ENCODE measurements at regions not wholly inside any gene's neighbourhood (a gene's known extent, or its start where the extent isn't known, plus 50 kb on each side); places are given as distances from the start of the nearest gene placed in this dataset.

DNA sequence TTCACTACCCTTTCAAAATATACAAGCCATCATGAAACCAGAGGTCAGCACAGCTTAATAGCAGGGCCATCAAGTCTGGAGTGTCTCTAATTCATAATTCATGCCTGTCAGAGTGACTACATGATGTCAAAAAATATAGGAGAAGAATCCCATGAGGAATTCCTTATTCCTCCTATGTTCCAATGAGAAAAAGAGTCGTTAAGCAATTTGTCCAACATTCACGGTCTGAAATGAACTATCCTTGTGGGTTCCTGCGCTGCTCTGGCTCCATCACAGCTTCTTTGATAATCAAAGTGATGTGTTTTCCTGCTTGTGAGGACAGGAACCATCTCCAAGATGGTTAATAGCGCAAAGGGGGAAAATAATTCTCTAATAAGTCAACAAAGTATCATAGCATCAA, 560.4 kb upstream of the KLHL29 start:
- H3K9me3 ChIP-seq (ENCODE audit: control insufficient read depth, low read length) = no peaks in the 10 kb centered on the region
- H3K27ac ChIP-seq = no peak overlapping the region
- no peaks in the 10 kb centered on the region for H3K36me3 ChIP-seq (ENCODE audit: control insufficient read depth, insufficient read depth, low read length)
- H2AFZ ChIP-seq = no peak overlapping the region
- H3K79me2 ChIP-seq = no peaks in the 10 kb centered on the region
- H3K27me3 ChIP-seq (ENCODE audit: control insufficient read depth, insufficient read depth, low read length) = no peaks in the 10 kb centered on the region
- H3K4me2 ChIP-seq (ENCODE audit: low read length) = no peak overlapping the region
- no peak overlapping the region for H3K9ac ChIP-seq
- H3K4me1 ChIP-seq = no peaks in the 10 kb centered on the region
- no peak overlapping the region for H3K4me3 ChIP-seq (ENCODE audit: low read depth, low read length)
- TF ChIP-seq CTCF (IDR thresholded peaks at IDR 0.05) = no peak

DNA sequence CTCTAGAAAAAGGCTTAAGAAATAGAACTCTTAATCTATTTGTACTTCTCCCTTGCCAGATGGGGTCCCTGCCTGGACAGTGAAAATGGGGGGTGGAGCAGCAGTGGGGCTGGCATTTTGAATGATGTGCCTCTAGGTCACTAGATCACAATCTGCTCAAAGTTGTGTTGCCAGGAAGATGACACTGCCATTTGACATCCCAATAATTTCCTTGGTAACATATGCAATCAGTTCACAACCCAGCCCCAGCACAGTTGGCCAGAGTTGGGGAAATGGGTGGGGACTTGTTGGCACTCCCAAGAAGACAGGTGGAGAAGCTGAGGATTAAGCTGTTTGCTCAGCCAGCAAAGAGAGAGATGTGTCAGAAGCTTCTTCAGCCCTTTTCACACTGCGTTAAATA, 558.3 kb upstream of the KLHL29 start:
- no peaks in the 10 kb centered on the region for H3K9me3 ChIP-seq (ENCODE audit: control insufficient read depth, low read length)
- no peak overlapping the region for H3K9ac ChIP-seq
- no peaks in the 10 kb centered on the region for H3K4me1 ChIP-seq
- H3K4me3 ChIP-seq (ENCODE audit: low read depth, low read length) = no peak overlapping the region
- no peak overlapping the region for H3K27ac ChIP-seq
- no peaks in the 10 kb centered on the region for H3K36me3 ChIP-seq (ENCODE audit: control insufficient read depth, insufficient read depth, low read length)
- H3K4me2 ChIP-seq (ENCODE audit: low read length) = no peak overlapping the region
- no peaks in the 10 kb centered on the region for H3K27me3 ChIP-seq (ENCODE audit: control insufficient read depth, insufficient read depth, low read length)
- no peak for TF ChIP-seq CTCF (IDR thresholded peaks at IDR 0.05)
- no peak overlapping the region for H2AFZ ChIP-seq
- H3K79me2 ChIP-seq = no peaks in the 10 kb centered on the region

GRCh38 chr2:22829791-22830190, 555.2 kb upstream of the KLHL29 start:
- H3K79me2 ChIP-seq = no peaks in the 10 kb centered on the region
- no peak overlapping the region for H3K27ac ChIP-seq
- no peak for TF ChIP-seq CTCF (IDR thresholded peaks at IDR 0.05)

DNA sequence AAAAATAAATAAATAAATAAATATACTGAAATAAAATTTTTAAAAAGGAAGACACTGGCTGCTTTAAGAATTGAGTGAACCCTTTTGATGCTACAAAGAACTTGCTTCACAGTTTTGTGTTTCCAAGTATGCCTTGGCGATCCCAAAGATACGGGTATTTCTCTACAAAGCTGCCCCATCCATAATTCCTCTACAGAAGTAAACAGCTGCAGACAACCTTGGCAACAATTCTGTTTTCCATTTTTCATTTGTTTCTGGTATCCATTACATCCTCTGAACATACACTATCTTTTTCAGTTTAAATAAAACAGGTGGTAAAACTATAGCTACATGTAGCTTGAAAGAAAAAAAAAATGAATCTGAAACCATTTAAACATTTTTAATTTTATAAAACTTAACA, 552.8 kb upstream of the KLHL29 start:
- H3K4me2 ChIP-seq (ENCODE audit: low read length) = no peak overlapping the region
- no peak overlapping the region for H3K27ac ChIP-seq
- no peaks in the 10 kb centered on the region for H3K79me2 ChIP-seq
- H2AFZ ChIP-seq = no peak overlapping the region
- no peak overlapping the region for H3K4me3 ChIP-seq (ENCODE audit: low read depth, low read length)
- no peaks in the 10 kb centered on the region for H3K36me3 ChIP-seq (ENCODE audit: control insufficient read depth, insufficient read depth, low read length)
- no peaks in the 10 kb centered on the region for H3K4me1 ChIP-seq
- TF ChIP-seq CTCF (IDR thresholded peaks at IDR 0.05) = no peak
- no peaks in the 10 kb centered on the region for H3K9me3 ChIP-seq (ENCODE audit: control insufficient read depth, low read length)
- no peaks in the 10 kb centered on the region for H3K27me3 ChIP-seq (ENCODE audit: control insufficient read depth, insufficient read depth, low read length)
- no peak overlapping the region for H3K9ac ChIP-seq

More at GRCh38 chr2:22829791-22830190, 555.2 kb upstream of the KLHL29 start:
- H3K4me1 ChIP-seq = no peaks in the 10 kb centered on the region
- H2AFZ ChIP-seq = no peak overlapping the region
- H3K36me3 ChIP-seq (ENCODE audit: control insufficient read depth, insufficient read depth, low read length) = no peaks in the 10 kb centered on the region
- H3K9ac ChIP-seq = no peak overlapping the region
- H3K27me3 ChIP-seq (ENCODE audit: control insufficient read depth, insufficient read depth, low read length) = no peaks in the 10 kb centered on the region
- H3K4me2 ChIP-seq (ENCODE audit: low read length) = no peak overlapping the region
- H3K4me3 ChIP-seq (ENCODE audit: low read depth, low read length) = no peak overlapping the region
- H3K9me3 ChIP-seq (ENCODE audit: control insufficient read depth, low read length) = no peaks in the 10 kb centered on the region

DNA sequence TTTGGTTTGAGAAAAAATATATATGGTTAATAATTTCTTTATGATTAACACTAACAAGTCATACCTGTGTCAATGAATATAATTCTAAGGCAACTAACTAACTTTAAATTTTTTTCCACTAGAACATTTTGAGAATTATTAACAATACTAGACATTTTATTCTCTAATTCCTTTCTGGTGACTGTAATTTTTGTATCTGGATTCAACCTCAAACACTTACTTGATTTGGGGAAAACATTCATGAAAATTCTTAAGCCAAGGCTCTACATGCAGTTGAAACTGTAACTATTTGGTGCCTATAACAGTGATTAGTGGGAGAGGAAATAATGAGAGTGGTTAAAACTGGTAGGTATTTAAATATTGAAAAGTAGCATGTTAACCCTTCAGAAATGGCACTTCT, 546.5 kb upstream of the KLHL29 start:
- H3K27me3 ChIP-seq (ENCODE audit: control insufficient read depth, insufficient read depth, low read length) = no peaks in the 10 kb centered on the region
- no peaks in the 10 kb centered on the region for H3K9me3 ChIP-seq (ENCODE audit: control insufficient read depth, low read length)
- no peak overlapping the region for H3K4me3 ChIP-seq (ENCODE audit: low read depth, low read length)
- no peak for TF ChIP-seq CTCF (IDR thresholded peaks at IDR 0.05)
- no peak overlapping the region for H3K9ac ChIP-seq
- H3K79me2 ChIP-seq = no peaks in the 10 kb centered on the region
- no peak overlapping the region for H3K4me2 ChIP-seq (ENCODE audit: low read length)
- H3K27ac ChIP-seq = no peak overlapping the region
- H3K4me1 ChIP-seq = no peaks in the 10 kb centered on the region
- H3K36me3 ChIP-seq (ENCODE audit: control insufficient read depth, insufficient read depth, low read length) = no peaks in the 10 kb centered on the region
- no peak overlapping the region for H2AFZ ChIP-seq

Data from parathyroid adenoma (tissue), 2 donors.